ENCODE measurements at regions not wholly inside any gene's neighbourhood (a gene's known extent, or its start where the extent isn't known, plus 50 kb on each side); places are given as distances from the start of the nearest gene placed in this dataset.

DNA sequence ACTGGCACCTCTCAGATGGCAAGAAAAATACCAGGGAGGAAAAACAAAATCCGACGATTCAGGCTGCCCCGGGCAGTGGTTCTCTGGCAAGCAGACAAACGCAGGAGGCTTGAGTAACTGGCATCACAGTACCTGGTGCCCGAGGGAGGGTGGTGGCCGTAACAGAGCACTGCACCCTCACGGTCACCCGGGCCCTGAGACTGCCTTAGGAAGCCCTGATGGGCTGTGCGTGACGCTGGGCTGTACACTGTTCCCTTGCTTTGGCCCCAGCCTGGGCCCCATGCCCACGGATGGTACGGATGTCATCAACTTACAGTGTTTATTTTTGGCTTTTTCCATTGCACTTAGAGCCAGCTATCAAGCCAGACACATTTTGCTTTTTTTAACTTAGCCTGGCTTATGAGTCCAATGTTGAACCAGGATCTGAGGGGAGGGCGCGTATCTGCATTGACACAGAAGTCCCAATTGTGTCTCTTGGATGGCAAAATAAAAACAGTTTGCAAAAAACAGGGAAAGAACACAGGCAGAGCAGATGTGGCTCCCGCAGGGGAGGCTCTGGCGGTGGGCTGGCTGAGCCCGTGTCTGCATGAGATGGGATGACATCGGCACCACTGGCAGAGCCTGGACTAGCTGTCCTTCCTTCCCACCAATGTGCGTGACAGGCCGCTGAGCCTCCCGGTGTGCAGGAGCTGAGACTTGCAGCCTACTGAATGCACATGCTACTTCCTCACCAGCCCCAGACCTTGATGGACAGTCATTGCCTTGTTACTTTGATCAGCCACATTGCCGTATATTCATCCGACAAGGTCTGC lies 287.7 kb downstream of the FOXL1 start:
- Mint-ChIP-seq H3K4me1 (no peaks in the 10 kb centered on the region), H3K4me3 (no peak overlapping the region), H3K9me3 (no peaks in the 10 kb centered on the region), H3K36me3 (no peaks in the 10 kb centered on the region), H3K27me3 (no peaks in the 10 kb centered on the region), H3K27ac (no peak overlapping the region)

DNA sequence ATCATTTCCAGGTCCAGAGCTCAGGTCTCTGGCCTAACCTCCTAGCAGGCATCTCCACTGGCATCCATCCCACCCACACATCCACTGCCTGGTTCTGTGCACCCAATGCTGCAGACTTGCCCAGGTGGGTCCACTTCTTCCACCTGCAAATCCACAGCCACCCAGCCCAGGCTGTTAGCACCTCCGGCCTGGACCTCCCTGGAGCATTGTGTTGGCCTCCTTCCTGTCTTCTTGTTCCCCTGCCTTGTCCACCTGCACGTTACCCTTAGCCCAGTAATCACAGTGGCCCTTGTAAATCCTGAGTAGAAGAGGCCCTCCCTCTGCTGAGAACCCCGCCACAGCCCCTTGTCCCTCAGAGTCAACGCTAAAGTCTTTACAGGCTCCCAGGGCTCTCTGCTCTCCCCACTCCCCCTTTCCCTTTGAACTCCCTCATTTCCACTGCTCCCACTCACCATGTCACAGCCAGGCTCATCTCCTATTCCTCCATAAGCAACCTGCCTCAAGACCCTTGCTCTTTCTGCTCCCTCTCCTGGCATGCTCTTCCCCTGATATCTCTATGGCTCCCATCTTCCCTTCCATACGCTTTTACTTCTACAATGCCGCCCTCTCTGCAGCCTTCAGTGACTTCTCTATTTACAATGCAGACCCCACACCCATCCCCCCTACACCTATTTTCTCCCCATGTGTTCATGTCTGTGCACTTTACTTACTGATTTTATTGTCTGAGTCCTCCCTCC lies 288.8 kb downstream of the FOXL1 start:
- Mint-ChIP-seq H3K9me3 (no peaks in the 10 kb centered on the region), H3K27me3 (no peaks in the 10 kb centered on the region), H3K27ac (no peak overlapping the region), H3K36me3 (no peaks in the 10 kb centered on the region), H3K4me3 (no peak overlapping the region), H3K4me1 (no peaks in the 10 kb centered on the region)

DNA sequence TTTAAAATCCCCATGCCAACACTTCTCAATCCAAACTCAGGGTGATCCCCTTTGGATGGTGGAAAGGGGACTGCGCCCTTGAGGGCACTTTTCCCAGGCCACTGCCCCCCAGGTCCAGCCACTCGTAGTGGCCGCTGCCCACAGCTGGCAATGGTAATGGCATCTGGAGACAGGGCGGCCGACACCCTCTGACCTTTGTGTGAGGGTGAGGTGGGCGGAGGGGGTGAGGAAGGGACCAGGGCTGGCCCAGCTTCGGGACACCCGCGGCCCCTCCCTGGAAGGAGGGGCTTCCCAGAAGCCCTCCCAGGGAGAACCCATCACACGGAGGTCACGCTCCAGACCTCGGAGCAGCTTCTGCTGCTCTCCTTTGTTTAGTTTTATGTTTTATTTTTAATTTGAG lies 289.7 kb downstream of the FOXL1 start:
- no peaks in the 10 kb centered on the region for H3K36me3 Mint-ChIP-seq
- no peak overlapping the region for H3K4me3 Mint-ChIP-seq
- no peaks in the 10 kb centered on the region for H3K4me1 Mint-ChIP-seq
- peaks cover 2% of the 10 kb centered on the region for H3K27me3 Mint-ChIP-seq
- no peaks in the 10 kb centered on the region for H3K9me3 Mint-ChIP-seq
- H3K27ac Mint-ChIP-seq: no peak overlapping the region

DNA sequence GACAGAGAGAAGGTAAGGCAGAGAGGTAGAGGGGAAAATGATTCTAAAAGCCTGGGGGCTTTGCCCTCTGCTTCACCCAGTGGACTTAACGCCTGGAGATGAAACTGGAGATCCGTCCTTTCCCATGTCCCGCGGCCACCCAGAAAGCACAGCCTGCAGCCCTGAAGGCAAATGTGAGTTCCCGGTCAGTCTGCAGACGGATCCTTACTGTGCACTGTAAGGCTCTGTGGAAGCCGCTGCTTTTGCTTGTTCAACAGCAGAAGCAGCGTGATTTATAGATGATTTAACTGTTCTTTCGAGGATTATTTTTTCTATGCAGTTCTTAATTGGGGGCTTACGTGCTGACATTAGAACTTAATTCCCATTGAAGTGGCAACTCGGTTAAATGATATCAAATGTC lies 290.4 kb downstream of the FOXL1 start:
- H3K4me3 Mint-ChIP-seq: no peak overlapping the region
- no peak overlapping the region for H3K27ac Mint-ChIP-seq
- H3K36me3 Mint-ChIP-seq: no peaks in the 10 kb centered on the region
- no peaks in the 10 kb centered on the region for H3K9me3 Mint-ChIP-seq
- no peaks in the 10 kb centered on the region for H3K4me1 Mint-ChIP-seq
- peaks cover 2% of the 10 kb centered on the region for H3K27me3 Mint-ChIP-seq

DNA sequence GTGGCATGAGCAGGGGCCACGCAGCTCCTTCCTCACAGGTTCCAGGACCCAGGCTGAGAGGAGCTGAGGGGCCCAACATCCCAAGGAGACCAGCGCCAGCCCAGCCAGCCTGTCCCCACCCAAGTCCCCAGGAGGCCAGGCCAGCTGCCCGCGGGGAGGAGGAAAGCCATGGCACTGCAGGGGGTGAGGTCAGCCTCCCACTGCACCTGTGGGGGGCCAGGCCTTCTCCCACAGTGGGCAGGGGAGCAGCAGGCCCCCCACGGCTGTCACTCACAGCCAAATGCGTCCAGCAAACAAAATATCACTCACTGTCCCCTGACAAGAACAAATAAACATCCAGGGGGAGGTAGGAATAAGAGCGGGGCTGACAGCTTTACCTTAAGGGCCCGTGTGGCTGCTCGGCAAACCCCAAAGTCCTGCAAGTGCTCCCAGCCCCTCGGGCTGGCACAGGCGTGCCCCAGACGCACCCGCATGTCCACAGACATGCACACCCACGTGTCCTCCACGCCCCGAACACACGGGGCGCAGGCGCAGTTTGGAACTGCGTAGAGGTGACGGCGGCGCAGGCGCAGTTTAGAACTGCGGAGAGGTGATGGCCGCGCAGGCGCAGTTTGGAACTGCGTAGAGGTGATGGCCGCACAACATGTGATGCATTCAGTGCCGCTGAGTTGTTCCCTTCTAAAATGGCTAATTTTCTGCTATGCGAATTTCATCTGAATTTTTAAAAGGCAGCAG lies 291.1 kb downstream of the FOXL1 start:
- H3K27ac Mint-ChIP-seq: no peak overlapping the region
- H3K4me1 Mint-ChIP-seq: no peaks in the 10 kb centered on the region
- H3K9me3 Mint-ChIP-seq: no peaks in the 10 kb centered on the region
- peaks cover 2% of the 10 kb centered on the region for H3K27me3 Mint-ChIP-seq
- no peaks in the 10 kb centered on the region for H3K36me3 Mint-ChIP-seq
- H3K4me3 Mint-ChIP-seq: no peak overlapping the region

DNA sequence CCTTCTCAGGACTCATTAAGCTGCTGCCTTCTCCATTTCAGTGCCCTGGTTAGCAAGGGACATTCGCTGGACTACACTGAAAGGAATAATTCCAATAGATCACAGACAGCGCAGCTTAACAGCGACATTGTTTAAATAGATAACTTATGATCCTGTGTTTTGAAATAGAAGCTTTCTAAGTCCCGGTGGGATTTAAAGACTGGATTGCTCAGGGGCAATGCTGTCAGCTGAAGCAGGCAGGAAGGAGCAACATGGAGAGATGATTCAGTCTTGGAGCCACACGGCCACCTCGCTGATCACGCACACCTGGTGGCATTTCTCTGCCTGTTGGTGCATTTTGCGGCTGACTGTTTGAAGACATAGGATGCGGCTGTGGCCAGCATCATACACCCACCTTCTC lies 292.0 kb downstream of the FOXL1 start:
- no peaks in the 10 kb centered on the region for H3K9me3 Mint-ChIP-seq
- H3K27ac Mint-ChIP-seq: no peak overlapping the region
- no peaks in the 10 kb centered on the region for H3K4me1 Mint-ChIP-seq
- no peaks in the 10 kb centered on the region for H3K36me3 Mint-ChIP-seq
- H3K27me3 Mint-ChIP-seq: peaks cover 2% of the 10 kb centered on the region
- no peak overlapping the region for H3K4me3 Mint-ChIP-seq

DNA sequence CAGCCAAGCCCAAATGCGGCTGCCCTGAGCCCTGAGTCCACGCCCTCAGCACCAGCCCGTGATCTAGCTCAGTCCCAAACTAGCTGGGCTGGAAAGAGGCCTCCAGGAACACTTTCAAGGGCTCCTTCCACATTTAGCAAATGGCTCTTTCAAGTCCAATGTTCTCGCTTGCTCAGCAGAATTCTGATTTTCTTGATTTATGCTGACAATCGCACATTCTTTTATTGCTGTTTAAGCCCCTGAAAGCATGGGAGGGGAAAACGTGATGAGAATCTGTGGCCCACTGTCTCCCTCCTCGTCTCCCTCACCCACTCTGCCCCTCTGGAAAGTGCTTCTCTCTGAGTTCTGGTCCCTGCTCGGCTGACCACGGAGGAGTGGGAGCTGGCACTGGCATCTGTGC lies 293.8 kb downstream of the FOXL1 start:
- no peak overlapping the region for H3K4me3 Mint-ChIP-seq
- no peaks in the 10 kb centered on the region for H3K36me3 Mint-ChIP-seq
- no peak overlapping the region for H3K27ac Mint-ChIP-seq
- H3K4me1 Mint-ChIP-seq: no peaks in the 10 kb centered on the region
- H3K9me3 Mint-ChIP-seq: no peaks in the 10 kb centered on the region
- H3K27me3 Mint-ChIP-seq: peaks cover 5% of the 10 kb centered on the region

DNA sequence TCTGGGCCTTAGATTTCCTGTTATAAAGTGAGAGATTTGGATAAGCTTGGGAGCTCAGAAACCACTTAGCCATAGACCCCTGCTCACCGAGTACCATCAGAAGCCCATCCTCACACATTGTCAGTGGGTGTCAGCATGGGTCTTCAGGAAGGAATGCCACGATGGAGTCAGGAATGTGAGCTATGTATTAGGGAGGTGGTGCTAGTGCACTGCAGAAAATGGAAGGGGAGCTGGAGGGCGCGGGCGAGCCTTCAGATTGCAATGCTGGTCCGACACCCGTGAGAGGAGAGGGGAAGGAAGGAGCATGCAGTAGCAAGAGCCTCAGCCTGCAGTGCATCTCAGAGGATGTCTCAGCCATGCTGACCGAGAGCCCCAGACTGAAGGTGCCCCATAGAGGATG lies 294.5 kb downstream of the FOXL1 start:
- Mint-ChIP-seq H3K4me1 (no peaks in the 10 kb centered on the region), H3K4me3 (no peak overlapping the region), H3K27me3 (peaks cover 12% of the 10 kb centered on the region), H3K27ac (no peak overlapping the region), H3K9me3 (no peaks in the 10 kb centered on the region), H3K36me3 (no peaks in the 10 kb centered on the region)

DNA sequence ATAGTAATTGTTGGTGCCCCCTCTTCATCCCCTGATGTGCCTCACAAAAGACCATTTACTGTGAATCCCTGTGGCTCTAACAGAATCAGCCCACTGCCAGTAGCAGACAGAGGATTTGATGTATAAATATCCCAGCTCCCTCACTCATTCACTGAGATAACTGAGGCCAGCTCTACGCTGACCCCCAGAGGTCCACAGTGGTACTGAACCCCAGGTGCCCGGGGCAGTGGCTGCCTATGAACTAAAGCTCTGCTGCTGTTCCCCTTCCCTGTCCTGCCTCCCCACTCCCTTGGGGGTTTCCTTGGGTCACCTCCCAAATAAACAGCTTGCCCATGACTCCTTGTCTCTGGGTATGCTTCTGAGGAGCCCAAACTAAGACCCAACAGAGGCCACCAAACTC lies 295.8 kb downstream of the FOXL1 start:
- no peak overlapping the region for H3K4me3 Mint-ChIP-seq
- no peaks in the 10 kb centered on the region for H3K9me3 Mint-ChIP-seq
- H3K27me3 Mint-ChIP-seq: peaks cover 20% of the 10 kb centered on the region
- no peaks in the 10 kb centered on the region for H3K36me3 Mint-ChIP-seq
- no peak overlapping the region for H3K27ac Mint-ChIP-seq
- H3K4me1 Mint-ChIP-seq: no peaks in the 10 kb centered on the region

DNA sequence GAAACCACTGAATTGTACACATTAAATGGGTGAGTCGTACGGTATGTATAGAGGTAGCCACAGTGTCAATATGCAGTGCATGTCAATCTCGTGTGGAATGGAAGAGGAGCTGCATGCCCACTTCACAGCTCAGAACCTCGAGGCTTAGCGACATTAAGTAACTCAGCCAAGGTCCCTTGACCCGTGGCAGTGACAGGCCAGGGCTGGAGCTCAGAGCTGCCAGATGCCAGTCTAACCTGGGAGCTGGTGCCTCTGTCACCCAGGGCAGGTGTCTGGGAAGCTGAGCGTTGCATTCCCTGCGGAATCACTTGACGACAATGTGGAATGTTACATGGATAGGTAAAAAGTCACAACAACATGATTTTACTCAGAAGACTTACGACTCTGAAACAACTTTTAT lies 298.1 kb downstream of the FOXL1 start:
- no peak overlapping the region for H3K27ac Mint-ChIP-seq
- no peak overlapping the region for H3K4me3 Mint-ChIP-seq
- no peaks in the 10 kb centered on the region for H3K4me1 Mint-ChIP-seq
- no peaks in the 10 kb centered on the region for H3K9me3 Mint-ChIP-seq
- H3K36me3 Mint-ChIP-seq: no peaks in the 10 kb centered on the region
- peaks cover 35% of the 10 kb centered on the region for H3K27me3 Mint-ChIP-seq

DNA sequence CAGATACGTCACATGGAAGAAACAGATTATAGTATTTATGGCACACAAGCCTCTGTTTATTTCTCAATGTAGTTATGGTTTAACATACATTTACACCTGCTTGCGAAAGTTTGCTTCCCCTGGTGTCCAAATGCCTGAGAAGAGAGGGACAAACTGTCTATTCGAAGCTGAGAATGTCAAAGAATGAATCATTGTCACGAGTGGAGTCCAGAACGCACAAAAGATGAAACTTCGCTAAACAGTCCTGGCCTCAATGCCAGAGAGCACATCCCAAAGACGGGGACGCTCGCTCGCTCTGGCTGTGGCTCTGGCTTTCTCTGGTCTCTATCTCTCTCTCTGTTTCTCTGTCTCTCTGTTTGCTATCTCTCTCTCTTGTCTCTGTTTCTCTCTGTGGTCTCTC lies 298.8 kb downstream of the FOXL1 start:
- Mint-ChIP-seq H3K36me3 (no peaks in the 10 kb centered on the region), H3K27me3 (peaks cover 35% of the 10 kb centered on the region), H3K9me3 (no peaks in the 10 kb centered on the region), H3K4me1 (no peaks in the 10 kb centered on the region), H3K4me3 (no peak overlapping the region), H3K27ac (no peak overlapping the region)

DNA sequence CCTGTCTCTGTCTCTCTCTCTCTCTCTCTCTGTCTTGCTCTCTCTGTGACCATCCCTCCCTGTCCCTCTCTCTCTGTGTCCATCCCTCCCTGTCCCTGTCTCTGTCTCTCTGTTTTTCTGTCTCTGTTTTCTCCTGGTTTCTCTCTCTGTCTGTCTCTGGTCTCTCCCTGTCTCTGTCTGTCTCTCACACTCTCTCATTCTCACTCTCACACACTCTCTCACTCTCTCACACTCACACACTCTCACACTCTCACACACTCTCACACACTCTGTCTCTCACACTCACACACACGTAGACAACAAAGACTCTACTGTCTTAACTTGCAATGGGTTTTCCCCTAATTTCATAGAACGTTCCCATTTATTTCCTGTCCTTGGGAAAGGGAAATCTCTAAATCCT lies 299.5 kb downstream of the FOXL1 start:
- H3K9me3 Mint-ChIP-seq: no peaks in the 10 kb centered on the region
- H3K4me1 Mint-ChIP-seq: no peaks in the 10 kb centered on the region
- no peak overlapping the region for H3K4me3 Mint-ChIP-seq
- no peak overlapping the region for H3K27ac Mint-ChIP-seq
- no peaks in the 10 kb centered on the region for H3K36me3 Mint-ChIP-seq
- peaks cover 33% of the 10 kb centered on the region for H3K27me3 Mint-ChIP-seq

DNA sequence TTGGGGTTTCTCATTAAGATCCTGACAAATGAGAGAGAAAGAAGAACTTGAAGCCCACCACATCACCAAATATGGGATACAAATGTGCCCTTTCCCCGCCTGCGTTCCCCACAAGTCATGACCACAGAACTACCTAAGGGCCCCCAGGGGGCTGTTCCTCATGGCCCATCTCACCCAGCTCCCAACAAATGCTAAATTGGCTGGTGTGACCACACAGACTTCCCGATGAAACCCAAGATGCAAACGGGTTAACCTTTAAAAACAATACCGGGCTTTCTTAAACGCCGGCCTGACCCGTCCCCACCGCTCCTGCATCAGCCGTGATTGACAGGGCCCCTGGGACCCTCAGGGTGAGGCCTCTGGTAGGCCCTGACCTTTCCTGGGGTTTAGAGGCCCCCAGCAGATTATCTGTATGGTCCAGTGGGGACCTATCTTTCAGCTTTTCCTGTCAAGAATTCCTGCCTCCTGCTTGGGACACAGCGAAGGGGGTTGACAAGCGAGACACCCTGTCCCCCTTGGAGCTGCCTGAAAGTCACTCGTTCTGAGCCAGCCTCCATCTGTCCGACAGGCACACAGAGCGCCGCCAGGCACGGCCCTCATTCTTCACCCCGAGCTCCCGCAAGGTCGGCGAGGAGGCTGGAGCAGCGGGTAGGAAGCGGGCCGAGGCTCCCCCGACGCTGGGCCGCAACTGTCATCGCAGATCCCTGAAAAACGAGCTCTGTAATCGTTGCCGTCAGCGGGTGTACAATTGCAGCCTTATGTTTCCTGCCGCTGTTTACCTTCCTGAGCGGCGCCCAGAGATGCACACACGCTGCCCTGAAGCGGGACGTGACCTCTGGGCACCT lies 300.1 kb downstream of the FOXL1 start:
- Mint-ChIP-seq H3K36me3 (no peaks in the 10 kb centered on the region), H3K27ac (no peak overlapping the region), H3K9me3 (no peaks in the 10 kb centered on the region), H3K4me3 (no peak overlapping the region), H3K27me3 (peaks cover 33% of the 10 kb centered on the region), H3K4me1 (no peaks in the 10 kb centered on the region)

DNA sequence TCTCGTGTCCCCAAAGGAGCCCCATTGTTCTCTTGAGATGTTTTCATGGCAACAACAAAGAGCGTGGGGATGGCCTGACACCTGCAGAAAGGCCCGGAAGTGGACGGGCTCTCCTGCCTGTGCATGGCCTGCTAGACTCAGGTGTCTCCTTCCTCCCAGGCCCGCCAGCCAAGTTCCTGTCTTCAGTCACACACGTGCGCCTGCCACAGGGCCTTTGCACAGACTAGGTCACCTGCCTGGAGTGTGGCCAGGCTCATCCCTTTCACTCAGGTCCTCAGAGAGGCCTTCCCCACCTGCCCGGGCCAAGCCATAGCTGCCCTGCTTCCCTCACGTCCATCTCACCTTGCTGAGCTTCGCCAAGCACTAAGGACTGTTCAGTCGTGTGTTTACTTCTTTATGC lies 300.9 kb downstream of the FOXL1 start:
- no peaks in the 10 kb centered on the region for H3K9me3 Mint-ChIP-seq
- H3K4me1 Mint-ChIP-seq: no peaks in the 10 kb centered on the region
- H3K36me3 Mint-ChIP-seq: no peaks in the 10 kb centered on the region
- peaks cover 33% of the 10 kb centered on the region for H3K27me3 Mint-ChIP-seq
- H3K27ac Mint-ChIP-seq: no peak overlapping the region
- no peak overlapping the region for H3K4me3 Mint-ChIP-seq

DNA sequence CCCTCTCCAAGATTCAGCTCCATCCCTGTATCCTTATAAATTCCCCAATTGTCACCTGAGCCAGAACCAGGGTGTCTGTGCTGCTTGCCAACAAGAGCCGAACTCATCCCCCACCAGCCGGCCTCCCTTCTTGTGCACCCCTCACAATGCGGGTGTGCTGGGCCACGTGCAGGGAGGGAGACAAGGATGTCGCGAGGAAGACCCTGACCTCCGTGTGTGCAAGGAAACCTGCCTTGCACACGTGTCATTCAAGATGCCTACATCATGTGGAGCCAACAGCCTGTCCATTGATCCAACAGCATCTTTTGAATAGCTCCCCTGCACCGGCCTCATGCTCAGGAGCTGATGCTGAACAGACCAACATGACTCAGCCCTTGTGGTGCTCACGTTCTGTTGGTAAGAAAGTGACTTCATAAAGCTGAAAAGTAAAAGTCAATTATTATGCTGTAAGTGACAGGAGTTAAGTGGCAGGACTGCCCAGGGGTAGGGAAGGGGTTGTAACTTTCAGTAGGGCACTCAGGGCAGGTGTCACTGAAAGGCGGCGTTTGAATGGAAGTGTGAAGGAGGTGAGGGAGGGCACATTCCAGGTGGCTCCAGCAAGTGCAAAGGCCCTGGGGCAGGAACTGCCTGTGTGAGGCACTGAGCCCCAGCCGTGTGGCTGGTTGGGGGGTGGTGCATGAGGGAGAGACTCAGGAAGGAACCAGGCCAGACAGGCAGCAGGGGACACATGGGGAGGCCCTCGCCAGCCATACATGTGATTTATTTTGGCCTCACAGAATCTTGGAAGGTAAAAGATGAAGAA lies 302.2 kb downstream of the FOXL1 start:
- Mint-ChIP-seq H3K4me3 (no peak overlapping the region), H3K27me3 (peaks cover 38% of the 10 kb centered on the region), H3K36me3 (no peaks in the 10 kb centered on the region), H3K4me1 (no peaks in the 10 kb centered on the region), H3K9me3 (no peaks in the 10 kb centered on the region), H3K27ac (no peak overlapping the region)

All from activated naive CD4-positive, alpha-beta T cell treated with anti-CD3 and anti-CD28 coated beads, Interleukin-2, amount 50 U/mL, for 24 hours (primary cell).